GM12874 (cell line): ENCODE measurements at regions not wholly inside any gene's neighbourhood (a gene's known extent, or its start where the extent isn't known, plus 50 kb on each side); places are given as distances from the start of the nearest gene placed in this dataset.

Experiments used
- CTCF ChIP-seq: IDR thresholded peaks from 2 replicates; pipeline ENCODE4 v1.5.1; 2011; ENCODE audit warnings: low read depth, mild to moderate bottlenecking, control low read depth, low read length, moderate library complexity; ENCODE audit not compliant: insufficient read depth

GRCh38 chr2:75798569-75798968 is 87.9 kb upstream of the GCFC2 start:
- no peak for TF ChIP-seq CTCF

DNA sequence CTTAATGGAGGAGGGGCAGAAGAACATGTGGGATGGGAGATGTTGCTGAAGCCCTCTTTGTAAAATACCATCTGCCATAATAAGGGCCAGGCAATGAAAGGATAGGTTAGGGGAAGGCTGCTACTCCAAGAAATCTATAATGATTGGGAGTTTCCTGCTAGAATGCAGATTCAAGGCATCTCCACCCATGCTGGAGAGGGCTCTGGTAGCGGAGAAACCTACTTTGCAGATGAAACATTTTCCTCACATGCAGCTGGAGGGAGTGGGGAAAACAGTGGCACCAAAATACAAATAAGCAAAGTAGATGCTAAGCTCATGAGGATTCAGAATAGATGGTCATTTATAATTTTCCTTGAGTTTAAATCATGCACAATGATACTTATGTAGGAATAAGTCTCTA is 82.3 kb upstream of the GCFC2 start:
- TF ChIP-seq CTCF: no peak

- no peak for TF ChIP-seq CTCF
Observed at GRCh38 chr2:75792146-75792545, 81.4 kb upstream of the GCFC2 start.

DNA sequence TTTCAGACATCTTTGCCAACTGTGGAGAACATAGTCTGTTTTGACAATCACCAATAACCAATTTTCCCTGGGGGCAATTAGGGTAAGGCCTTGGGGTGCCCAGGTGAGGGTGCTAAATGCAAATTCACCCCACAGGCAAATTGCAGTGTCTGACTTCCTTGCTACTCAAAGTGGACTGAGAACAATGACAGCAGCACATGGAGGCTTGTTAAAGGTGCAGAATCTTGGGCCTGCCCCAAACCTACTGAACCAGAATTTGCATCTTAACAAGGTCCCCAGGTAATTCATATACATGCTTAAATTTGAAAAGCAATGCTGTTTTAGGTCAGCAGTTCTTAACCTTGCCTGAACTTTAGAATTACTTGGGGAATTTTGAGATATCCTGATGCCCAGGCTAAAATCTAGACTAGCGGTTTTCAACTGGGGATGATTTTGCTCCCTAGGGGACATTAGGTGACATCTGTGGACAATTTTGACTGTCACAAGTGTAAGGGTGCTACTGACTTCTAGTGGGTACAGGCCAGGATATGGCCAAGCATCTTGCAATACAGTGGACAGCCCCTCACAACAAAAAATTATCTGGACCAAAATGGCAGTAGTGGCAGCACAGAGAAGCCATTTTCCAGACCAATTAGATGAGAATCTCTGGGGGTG is 80.2 kb upstream of the GCFC2 start:
- no peak for TF ChIP-seq CTCF

DNA sequence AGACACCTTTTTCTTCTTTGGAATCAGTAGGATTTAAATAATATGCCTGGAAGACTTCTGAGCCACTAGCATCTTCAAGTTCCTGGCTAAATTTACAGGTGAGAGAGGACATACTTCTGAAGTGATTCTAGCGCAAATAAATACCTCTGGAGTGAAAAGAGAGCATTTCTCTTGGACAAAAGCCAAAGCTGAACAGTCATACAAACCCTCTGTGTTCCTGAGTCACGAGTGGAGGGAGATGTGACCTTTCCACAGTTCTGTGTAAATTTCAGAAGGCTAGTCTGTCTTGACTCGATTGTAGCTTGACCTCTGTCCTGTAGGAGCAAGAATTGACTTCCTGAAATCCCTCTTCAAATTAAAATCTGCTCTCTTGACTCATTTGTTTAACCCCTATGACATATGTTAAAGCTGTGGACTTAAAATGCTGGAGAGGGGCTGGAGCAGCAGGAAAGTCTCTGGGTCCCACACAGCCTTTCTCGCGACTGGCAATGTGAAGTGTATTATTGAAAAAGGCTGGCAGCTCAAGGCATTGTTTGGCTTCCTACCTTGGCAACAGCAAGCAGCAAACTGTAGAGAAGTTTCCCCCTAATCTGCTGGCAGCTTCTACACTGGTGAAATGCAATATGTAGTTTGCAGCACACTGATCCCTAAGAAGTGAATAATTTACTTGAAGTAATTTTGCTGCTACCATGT is 79.6 kb upstream of the GCFC2 start:
- TF ChIP-seq CTCF: no peak

DNA sequence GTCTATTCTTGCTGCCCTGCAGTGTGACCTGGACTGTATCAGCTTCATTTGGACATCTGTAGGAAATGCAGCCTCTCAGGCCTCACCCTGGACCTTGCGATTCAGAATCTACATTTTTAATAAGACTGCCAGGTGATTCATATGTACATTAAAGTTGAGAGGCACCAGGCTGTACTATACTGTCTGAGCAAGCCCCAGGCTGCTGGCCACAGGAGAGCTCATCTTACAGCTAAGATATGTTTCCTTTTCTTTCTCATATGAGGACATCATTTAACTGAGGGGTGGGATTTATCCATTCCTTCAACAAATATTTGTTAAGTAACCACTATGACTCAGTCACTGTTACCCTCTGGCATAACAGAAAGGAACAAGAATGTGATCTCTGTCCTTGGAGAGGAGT is 78.2 kb upstream of the GCFC2 start:
- no peak for TF ChIP-seq CTCF

DNA sequence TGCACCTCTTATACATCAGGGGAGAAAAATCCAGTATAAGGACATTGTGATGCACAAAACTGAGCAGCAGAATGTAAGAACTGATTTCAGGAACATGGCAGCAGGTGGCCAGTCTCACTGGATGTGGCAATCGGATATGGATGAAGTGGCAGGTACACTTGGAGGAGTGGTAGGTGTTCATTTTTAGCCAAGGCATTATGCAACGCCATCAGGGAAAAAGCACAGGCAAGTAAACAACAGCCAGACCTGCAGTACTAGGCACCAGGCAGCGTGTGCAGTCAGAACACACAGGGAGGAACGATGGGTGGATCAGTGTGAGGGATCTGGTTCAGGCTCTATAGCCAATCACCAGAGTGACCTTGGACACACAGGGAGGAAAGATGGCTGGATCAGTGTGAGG is 77.4 kb upstream of the GCFC2 start:
- TF ChIP-seq CTCF: no peak
